ENCODE measurements at regions not wholly inside any gene's neighbourhood (a gene's known extent, or its start where the extent isn't known, plus 50 kb on each side); places are given as distances from the start of the nearest gene placed in this dataset.

DNA sequence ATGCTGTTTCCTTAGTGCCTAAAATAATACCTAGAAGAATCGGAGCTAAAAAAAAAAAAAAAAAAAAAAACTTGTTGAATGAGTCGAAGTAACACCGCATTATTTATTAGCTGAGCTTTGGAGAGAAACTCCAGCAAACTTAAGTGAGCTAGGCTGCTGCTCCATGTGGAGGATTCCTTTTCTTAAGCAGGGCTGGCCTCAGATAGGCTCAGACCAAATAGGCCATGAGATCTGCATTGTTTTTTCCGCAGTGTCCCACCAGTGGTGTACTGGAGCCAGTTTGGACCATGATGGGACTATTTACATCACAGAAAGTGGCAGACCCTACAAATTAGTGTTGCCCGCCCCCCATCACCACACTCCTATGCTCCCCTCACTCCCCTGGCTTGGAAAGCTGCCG, 341.4 kb downstream of the DTWD2 start:
- DNase-seq (ENCODE audit: low read depth): no peak
- TF ChIP-seq, protein P1, sequence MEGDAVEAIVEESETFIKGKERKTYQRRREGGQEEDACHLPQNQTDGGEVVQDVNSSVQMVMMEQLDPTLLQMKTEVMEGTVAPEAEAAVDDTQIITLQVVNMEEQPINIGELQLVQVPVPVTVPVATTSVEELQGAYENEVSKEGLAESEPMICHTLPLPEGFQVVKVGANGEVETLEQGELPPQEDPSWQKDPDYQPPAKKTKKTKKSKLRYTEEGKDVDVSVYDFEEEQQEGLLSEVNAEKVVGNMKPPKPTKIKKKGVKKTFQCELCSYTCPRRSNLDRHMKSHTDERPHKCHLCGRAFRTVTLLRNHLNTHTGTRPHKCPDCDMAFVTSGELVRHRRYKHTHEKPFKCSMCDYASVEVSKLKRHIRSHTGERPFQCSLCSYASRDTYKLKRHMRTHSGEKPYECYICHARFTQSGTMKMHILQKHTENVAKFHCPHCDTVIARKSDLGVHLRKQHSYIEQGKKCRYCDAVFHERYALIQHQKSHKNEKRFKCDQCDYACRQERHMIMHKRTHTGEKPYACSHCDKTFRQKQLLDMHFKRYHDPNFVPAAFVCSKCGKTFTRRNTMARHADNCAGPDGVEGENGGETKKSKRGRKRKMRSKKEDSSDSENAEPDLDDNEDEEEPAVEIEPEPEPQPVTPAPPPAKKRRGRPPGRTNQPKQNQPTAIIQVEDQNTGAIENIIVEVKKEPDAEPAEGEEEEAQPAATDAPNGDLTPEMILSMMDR (IDR thresholded peaks at IDR 0.05; ENCODE audit: insufficient read depth, low read length, poor library complexity, severe bottlenecking): no peak
- no peaks in the 10 kb centered on the region for H3K27me3 ChIP-seq (ENCODE audit: control insufficient read depth, insufficient read depth, low read length)
- no peak overlapping the region for H3K4me3 ChIP-seq (ENCODE audit: low read depth, low read length)
- no peaks in the 10 kb centered on the region for H3K36me3 ChIP-seq (ENCODE audit: control insufficient read depth, insufficient read depth, low read length)

DNA sequence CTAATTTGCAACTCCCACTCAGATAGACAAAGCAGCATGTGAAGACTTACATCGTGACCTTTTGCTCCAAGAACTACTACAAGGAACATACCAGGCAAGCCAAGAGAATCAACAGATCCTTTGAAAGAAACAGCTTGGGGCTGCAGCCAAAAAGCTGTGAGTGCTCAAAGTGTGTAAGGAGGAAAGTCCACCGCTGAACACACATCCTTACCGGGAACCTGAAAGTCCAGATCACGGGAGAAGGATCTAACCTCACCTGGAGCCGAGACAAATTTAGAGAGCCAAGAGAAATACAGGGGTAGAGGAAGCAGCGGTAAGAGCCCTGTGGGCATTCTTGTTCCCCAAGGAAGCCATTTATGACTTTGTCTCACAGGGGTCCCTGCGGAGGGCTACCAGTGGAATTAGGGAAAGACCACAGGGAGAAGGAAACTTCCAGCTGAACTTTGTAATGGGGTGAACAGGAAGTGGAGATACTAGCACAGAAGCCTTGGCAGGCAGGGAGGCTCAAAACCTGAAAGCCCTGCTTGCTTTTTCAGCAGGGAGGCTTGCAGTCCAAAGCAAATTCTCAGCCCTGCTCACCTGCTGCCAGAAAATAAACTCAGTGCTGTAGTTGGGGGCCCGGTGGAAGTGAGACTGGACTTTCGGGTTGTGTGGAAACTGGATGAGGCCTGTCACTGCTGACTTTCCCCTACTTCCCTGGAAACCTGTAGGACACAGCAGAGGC, 350.2 kb downstream of the DTWD2 start:
- no peaks in the 10 kb centered on the region for H3K27me3 ChIP-seq (ENCODE audit: control insufficient read depth, insufficient read depth, low read length)
- no peaks in the 10 kb centered on the region for H3K36me3 ChIP-seq (ENCODE audit: control insufficient read depth, insufficient read depth, low read length)
- no peak overlapping the region for H3K4me3 ChIP-seq (ENCODE audit: low read depth, low read length)
- no peak for DNase-seq (ENCODE audit: low read depth)
- TF ChIP-seq, protein P1 (IDR thresholded peaks at IDR 0.05; ENCODE audit: insufficient read depth, low read length, poor library complexity, severe bottlenecking): no peak

DNA sequence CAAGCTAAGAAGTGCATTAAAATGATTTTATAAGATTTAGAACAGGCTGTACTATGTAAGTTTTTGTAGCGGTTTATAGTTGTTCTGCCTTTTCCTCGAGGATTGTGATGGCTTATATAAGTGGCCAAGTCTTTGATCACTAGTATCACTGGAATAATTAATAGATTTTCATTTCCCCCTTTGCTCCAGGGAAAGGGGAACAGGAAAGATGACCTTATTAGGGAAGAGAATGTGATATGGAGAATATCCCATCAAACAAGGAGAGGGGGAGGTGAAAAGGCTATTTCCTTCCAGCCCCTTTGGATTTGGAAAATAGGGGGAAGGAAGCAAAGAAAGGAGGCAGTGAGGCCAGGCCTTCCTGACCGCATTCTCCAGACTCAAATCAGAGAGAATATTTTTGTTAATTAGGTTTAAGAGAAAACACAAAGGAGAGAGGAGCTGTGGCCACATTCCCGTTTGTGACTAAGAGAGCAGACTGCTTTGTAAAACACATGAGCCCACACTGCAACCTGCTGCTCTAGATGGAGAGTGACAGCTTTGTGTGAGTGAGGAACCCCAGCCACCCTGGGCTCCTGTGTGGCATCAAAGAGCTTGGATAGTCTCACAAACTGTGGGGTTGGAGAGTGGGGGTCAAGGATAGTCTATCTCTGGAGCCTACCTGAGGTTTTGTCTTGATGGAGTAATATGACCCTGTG, 359.5 kb downstream of the DTWD2 start:
- H3K36me3 ChIP-seq (ENCODE audit: control insufficient read depth, insufficient read depth, low read length): no peaks in the 10 kb centered on the region
- TF ChIP-seq, protein P1 (IDR thresholded peaks at IDR 0.05; ENCODE audit: insufficient read depth, low read length, poor library complexity, severe bottlenecking): no peak
- no peaks in the 10 kb centered on the region for H3K27me3 ChIP-seq (ENCODE audit: control insufficient read depth, insufficient read depth, low read length)
- H3K4me3 ChIP-seq (ENCODE audit: low read depth, low read length): no peak overlapping the region
- DNase-seq (ENCODE audit: low read depth): no peak

DNA sequence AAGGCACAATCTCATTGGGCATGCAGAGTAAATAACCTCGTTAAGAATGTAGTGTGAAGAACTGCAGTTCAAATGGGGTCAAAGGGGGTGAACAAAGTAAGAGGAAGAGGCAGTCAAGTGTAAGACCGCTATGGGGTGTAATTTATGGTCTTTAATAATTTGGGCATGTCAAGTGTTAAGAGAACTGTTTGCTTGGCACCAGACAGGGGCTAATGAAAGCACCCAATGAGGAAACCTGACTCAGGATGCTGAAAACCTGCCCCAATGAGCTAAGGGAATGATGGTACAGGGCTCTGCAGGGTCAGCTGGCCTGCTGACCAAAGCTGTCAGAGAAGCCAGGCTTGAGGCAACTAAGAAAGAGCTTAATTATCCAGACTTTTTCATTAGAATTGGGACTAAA, 368.1 kb downstream of the DTWD2 start:
- TF ChIP-seq, protein P1 (IDR thresholded peaks at IDR 0.05; ENCODE audit: insufficient read depth, low read length, poor library complexity, severe bottlenecking): no peak
- H3K27me3 ChIP-seq (ENCODE audit: control insufficient read depth, insufficient read depth, low read length): no peaks in the 10 kb centered on the region
- H3K4me3 ChIP-seq (ENCODE audit: low read depth, low read length): no peak overlapping the region
- no peaks in the 10 kb centered on the region for H3K36me3 ChIP-seq (ENCODE audit: control insufficient read depth, insufficient read depth, low read length)
- DNase-seq (ENCODE audit: low read depth): no peak

DNA sequence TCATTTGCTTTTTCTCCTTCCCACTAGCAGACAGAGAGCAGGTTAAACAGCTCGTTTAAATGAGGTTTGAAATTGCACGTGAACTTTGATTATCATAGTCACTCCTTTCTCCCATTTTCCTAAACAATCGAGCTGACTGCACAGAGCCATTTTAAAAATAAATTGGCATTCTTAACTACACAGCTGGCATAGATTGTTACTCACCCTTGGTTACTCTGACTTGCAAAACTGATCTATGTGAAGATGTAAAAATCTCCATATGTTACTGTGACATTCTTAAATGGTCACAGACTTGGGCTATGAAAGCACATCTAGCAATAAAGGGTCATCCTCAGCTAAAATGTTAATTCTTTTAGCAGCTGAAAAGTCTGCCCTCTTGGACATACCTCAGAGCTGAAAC, 368.5 kb downstream of the DTWD2 start:
- TF ChIP-seq, protein P1 (IDR thresholded peaks at IDR 0.05; ENCODE audit: insufficient read depth, low read length, poor library complexity, severe bottlenecking): no peak
- DNase-seq (ENCODE audit: low read depth): no peak
- Histone ChIP-seq H3K27me3 (ENCODE audit: control insufficient read depth, insufficient read depth, low read length) (no peaks in the 10 kb centered on the region), H3K4me3 (ENCODE audit: low read depth, low read length) (no peak overlapping the region), H3K36me3 (ENCODE audit: control insufficient read depth, insufficient read depth, low read length) (no peaks in the 10 kb centered on the region)

All from kidney epithelial cell (primary cell).